GM21447 (cell line): ENCODE measurements at regions not wholly inside any gene's neighbourhood (a gene's known extent, or its start where the extent isn't known, plus 50 kb on each side); places are given as distances from the start of the nearest gene placed in this dataset.

Experiments used
- ATAC-seq: cut with Tn5 transposase; IDR thresholded peaks from one replicate; pipeline ENCODE4 v1.9.1; 2021; ENCODE audit not compliant: unreplicated experiment

GRCh38 chr11:42257534-42257933 lies 798.1 kb upstream of the LRRC4C start:
- ATAC-seq, result no peak

- no peak for ATAC-seq
These were observed 805.6 kb upstream of the LRRC4C start for GRCh38 chr11:42265072-42265471.

GRCh38 chr11:42271306-42271705 lies 811.9 kb upstream of the LRRC4C start:
- no peak for ATAC-seq

GRCh38 chr11:42273977-42274376 lies 814.5 kb upstream of the LRRC4C start:
- ATAC-seq, result no peak

GRCh38 chr11:42296910-42297309 lies 837.5 kb upstream of the LRRC4C start:
- ATAC-seq, result no peak

- ATAC-seq, result no peak
These were observed 840.3 kb upstream of the LRRC4C start for GRCh38 chr11:42299780-42300179.

- no peak for ATAC-seq
These were observed 842.3 kb upstream of the LRRC4C start for GRCh38 chr11:42301777-42302176.

- ATAC-seq, result no peak
These were observed 852.1 kb upstream of the LRRC4C start for GRCh38 chr11:42311514-42311913.

GRCh38 chr11:42311944-42312343 lies 852.5 kb upstream of the LRRC4C start:
- no peak for ATAC-seq

- no peak for ATAC-seq
These were observed 855.8 kb upstream of the LRRC4C start for GRCh38 chr11:42315267-42315666.

GRCh38 chr11:42315846-42316245 lies 856.4 kb upstream of the LRRC4C start:
- no peak for ATAC-seq

- ATAC-seq, result no peak
These were observed 860.5 kb upstream of the LRRC4C start for GRCh38 chr11:42319921-42320320.

GRCh38 chr11:42329929-42330565 lies 870.6 kb upstream of the LRRC4C start:
- ATAC-seq, result no peak

GRCh38 chr11:42337786-42338455 lies 878.5 kb upstream of the LRRC4C start:
- ATAC-seq, result no peak

- ATAC-seq, result no peak
These were observed 884.8 kb upstream of the LRRC4C start for GRCh38 chr11:42344204-42344792.

- no peak for ATAC-seq
These were observed 886.5 kb upstream of the LRRC4C start for GRCh38 chr11:42345933-42346332.

- ATAC-seq, result no peak
These were observed 904.2 kb upstream of the LRRC4C start for GRCh38 chr11:42363701-42364100.

GRCh38 chr11:42390116-42390515 lies 921.7 kb upstream of the API5 start:
- ATAC-seq, result no peak

GRCh38 chr11:42397483-42397882 lies 914.3 kb upstream of the API5 start:
- ATAC-seq, result no peak

GRCh38 chr11:42407341-42407740 lies 904.5 kb upstream of the API5 start:
- no peak for ATAC-seq

- ATAC-seq, result no peak
These were observed 901.4 kb upstream of the API5 start for GRCh38 chr11:42410251-42410955.

- no peak for ATAC-seq
These were observed 899.2 kb upstream of the API5 start for GRCh38 chr11:42412590-42412989.
